MM.1S (cell line): ENCODE measurements at regions not wholly inside any gene's neighbourhood (a gene's known extent, or its start where the extent isn't known, plus 50 kb on each side); places are given as distances from the start of the nearest gene placed in this dataset.

ENCODE experiments used
- DNase-seq: peaks from one replicate; pipeline ENCODE4 v3.0.0-alpha.2; 2015
- H2AFZ ChIP-seq: fragments of 300-600 bp; sonication (generic); 2 replicates; pipeline ENCODE4 v1.6.0; 2016; ENCODE audit warnings: antibody characterized with exemption, low read length
- H3F3A ChIP-seq: fragments of 300-600 bp; sonication (generic); 2 replicates; pipeline ENCODE4 v1.6.1; 2016; ENCODE audit warnings: mild to moderate bottlenecking, antibody characterized with exemption, low read length, moderate library complexity, mixed read lengths; ENCODE audit not compliant: insufficient read depth
- H3K27ac ChIP-seq: fragments of 300-600 bp; sonication (generic); 2 replicates; pipeline ENCODE4 v1.5.1; 2016; ENCODE audit warnings: mild to moderate bottlenecking, low read length
- H3K27me3 ChIP-seq: fragments of 300-600 bp; sonication (generic); replicated peaks from 2 replicates; pipeline ENCODE4 v1.6.0; 2016; ENCODE audit warnings: low read length; ENCODE audit not compliant: insufficient read depth
- H3K36me3 ChIP-seq: fragments of 300-600 bp; sonication (generic); replicated peaks from 2 replicates; pipeline ENCODE4 v1.6.1; 2016; ENCODE audit warnings: mild to moderate bottlenecking, low read length, mixed read lengths; ENCODE audit not compliant: insufficient read depth
- H3K4me1 ChIP-seq: fragments of 300-600 bp; sonication (generic); 2 replicates; pipeline ENCODE4 v1.6.1; 2016; ENCODE audit warnings: low read length, mixed read lengths
- H3K4me2 ChIP-seq: fragments of 300-600 bp; sonication (generic); 2 replicates; pipeline ENCODE4 v1.6.0; 2016; ENCODE audit warnings: low read depth, low read length
- H3K4me3 ChIP-seq: fragments of 300-600 bp; sonication (generic); 2 replicates; pipeline ENCODE4 v1.5.1; 2016; ENCODE audit warnings: low read length, mixed read lengths
- H3K79me2 ChIP-seq: fragments of 300-600 bp; sonication (generic); 2 replicates; pipeline ENCODE4 v1.6.1; 2016; ENCODE audit warnings: mixed run types, low read length, mixed read lengths
- H3K9ac ChIP-seq: fragments of 300-600 bp; sonication (generic); 2 replicates; pipeline ENCODE4 v1.6.1; 2016; ENCODE audit warnings: low read length, mixed read lengths
- H3K9me2 ChIP-seq: fragments of 300-600 bp; sonication (generic); replicated peaks from 2 replicates; pipeline ENCODE4 v1.6.1; 2016; ENCODE audit warnings: mild to moderate bottlenecking, low read length, mixed read lengths; ENCODE audit not compliant: insufficient read depth
- H3K9me3 ChIP-seq: fragments of 300-600 bp; sonication (generic); replicated peaks from 2 replicates; pipeline ENCODE4 v1.6.1; 2016; ENCODE audit warnings: mild to moderate bottlenecking, low read length, mixed read lengths; ENCODE audit not compliant: insufficient read depth
- H4K20me1 ChIP-seq: fragments of 300-600 bp; sonication (generic); 2 replicates; pipeline ENCODE4 v1.6.1; 2016; ENCODE audit warnings: mild to moderate bottlenecking, low read length, moderate library complexity, mixed read lengths; ENCODE audit not compliant: insufficient read depth
- CTCF ChIP-seq: fragments of 300-600 bp; sonication (generic); IDR thresholded peaks from 2 replicates; pipeline ENCODE4 v1.5.1; 2016; ENCODE audit warnings: antibody characterized with exemption, low read length, mixed read lengths
- EZH2 ChIP-seq: fragments of 300-600 bp; sonication (generic); optimal IDR thresholded peaks from 2 replicates; pipeline ENCODE3; 2017; ENCODE audit warnings: low read depth, mild to moderate bottlenecking, antibody characterized with exemption, low read length, mixed read lengths
- EZH2phosphoT487 ChIP-seq: fragments of 300-600 bp; sonication (generic); IDR thresholded peaks from 2 replicates; pipeline ENCODE4 v1.6.1; 2018; ENCODE audit warnings: antibody characterized with exemption, low read length

- H3K27me3 ChIP-seq = no peaks in the 10 kb centered on the region
- no peak overlapping the region for H2AFZ ChIP-seq
- H3K4me3 ChIP-seq = no peak overlapping the region
- H3K36me3 ChIP-seq = no peaks in the 10 kb centered on the region
- no peaks in the 10 kb centered on the region for H4K20me1 ChIP-seq
- H3K4me2 ChIP-seq = no peak overlapping the region
- H3K79me2 ChIP-seq = no peaks in the 10 kb centered on the region
- TF ChIP-seq CTCF (no peak), EZH2phosphoT487 (no peak), EZH2 (no peak)
- no peak overlapping the region for H3K9ac ChIP-seq
- H3K9me3 ChIP-seq = no peaks in the 10 kb centered on the region
- H3K27ac ChIP-seq = no peak overlapping the region
- H3K4me1 ChIP-seq = no peaks in the 10 kb centered on the region
- no peaks in the 10 kb centered on the region for H3K9me2 ChIP-seq
- no peak for DNase-seq
- H3F3A ChIP-seq = no peaks in the 10 kb centered on the region
Measured at GRCh38 chr16:47881574-47881973, 274.2 kb downstream of the ABCC12 start.

- H3K36me3 ChIP-seq = no peaks in the 10 kb centered on the region
- no peaks in the 10 kb centered on the region for H3K27me3 ChIP-seq
- H2AFZ ChIP-seq = no peak overlapping the region
- no peaks in the 10 kb centered on the region for H3K9me2 ChIP-seq
- H4K20me1 ChIP-seq = no peaks in the 10 kb centered on the region
- H3K79me2 ChIP-seq = no peaks in the 10 kb centered on the region
- H3K4me2 ChIP-seq = no peak overlapping the region
- no peak for TF ChIP-seq CTCF
- no peak overlapping the region for H3K27ac ChIP-seq
- no peaks in the 10 kb centered on the region for H3F3A ChIP-seq
- no peaks in the 10 kb centered on the region for H3K4me1 ChIP-seq
- no peak for DNase-seq
- no peak overlapping the region for H3K9ac ChIP-seq
- no peaks in the 10 kb centered on the region for H3K9me3 ChIP-seq
- H3K4me3 ChIP-seq = no peak overlapping the region
Measured at GRCh38 chr16:47880653-47881052, 275.1 kb downstream of the ABCC12 start.

- no peak for DNase-seq
- no peak overlapping the region for H2AFZ ChIP-seq
- no peaks in the 10 kb centered on the region for H3K9me3 ChIP-seq
- H3K27ac ChIP-seq = no peak overlapping the region
- H3K4me2 ChIP-seq = no peak overlapping the region
- H3K36me3 ChIP-seq = no peaks in the 10 kb centered on the region
- H3K27me3 ChIP-seq = no peaks in the 10 kb centered on the region
- H3F3A ChIP-seq = no peaks in the 10 kb centered on the region
- H3K4me1 ChIP-seq = no peaks in the 10 kb centered on the region
- no peaks in the 10 kb centered on the region for H4K20me1 ChIP-seq
- no peaks in the 10 kb centered on the region for H3K79me2 ChIP-seq
- H3K9ac ChIP-seq = no peak overlapping the region
- TF ChIP-seq EZH2phosphoT487 = no peak
- TF ChIP-seq EZH2 = no peak
- TF ChIP-seq CTCF = no peak
- H3K9me2 ChIP-seq = no peaks in the 10 kb centered on the region
- H3K4me3 ChIP-seq = no peak overlapping the region
Measured at GRCh38 chr16:47877166-47877565, 278.6 kb downstream of the ABCC12 start.

- no peak overlapping the region for H3K27ac ChIP-seq
- no peaks in the 10 kb centered on the region for H3K36me3 ChIP-seq
- H3K9ac ChIP-seq = no peak overlapping the region
- H2AFZ ChIP-seq = no peak overlapping the region
- no peaks in the 10 kb centered on the region for H3K27me3 ChIP-seq
- H3K4me2 ChIP-seq = no peak overlapping the region
- H3K9me2 ChIP-seq = no peaks in the 10 kb centered on the region
- TF ChIP-seq EZH2 = no peak
- no peak for TF ChIP-seq EZH2phosphoT487
- no peak for TF ChIP-seq CTCF
- H3K4me1 ChIP-seq = no peaks in the 10 kb centered on the region
- H3K4me3 ChIP-seq = no peak overlapping the region
- no peaks in the 10 kb centered on the region for H3K79me2 ChIP-seq
- H3K9me3 ChIP-seq = no peaks in the 10 kb centered on the region
- no peak for DNase-seq
- no peaks in the 10 kb centered on the region for H3F3A ChIP-seq
- no peaks in the 10 kb centered on the region for H4K20me1 ChIP-seq
Measured at GRCh38 chr16:47876511-47876910, 279.3 kb downstream of the ABCC12 start.
